ENCODE measurements at regions not wholly inside any gene's neighbourhood (a gene's known extent, or its start where the extent isn't known, plus 50 kb on each side); places are given as distances from the start of the nearest gene placed in this dataset.
"Not testable (repeated sequence)": the region's sequence is repeated elsewhere in the genome, so short reads cannot be mapped to it uniquely, and the experiment has no call there.

DNA sequence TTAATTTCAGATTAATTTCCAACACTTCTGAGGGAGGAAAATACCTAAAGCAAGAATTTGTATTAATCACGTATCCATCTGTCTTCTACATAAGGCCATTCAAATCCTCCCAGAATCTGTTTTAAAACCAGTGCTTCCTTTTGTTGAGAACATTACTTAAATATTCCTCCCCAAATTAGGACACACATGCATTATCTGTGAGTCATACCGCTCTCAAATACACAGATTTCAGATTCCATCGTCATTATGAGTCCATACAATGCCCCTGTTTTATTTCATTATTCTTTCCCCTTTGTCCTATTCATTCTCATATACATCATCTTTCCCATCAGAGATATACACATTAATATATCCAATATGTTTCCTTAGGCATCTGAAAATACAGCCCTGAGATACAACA, 57.3 kb upstream of the PRSS12 start:
- DNase-seq: no peak

DNA sequence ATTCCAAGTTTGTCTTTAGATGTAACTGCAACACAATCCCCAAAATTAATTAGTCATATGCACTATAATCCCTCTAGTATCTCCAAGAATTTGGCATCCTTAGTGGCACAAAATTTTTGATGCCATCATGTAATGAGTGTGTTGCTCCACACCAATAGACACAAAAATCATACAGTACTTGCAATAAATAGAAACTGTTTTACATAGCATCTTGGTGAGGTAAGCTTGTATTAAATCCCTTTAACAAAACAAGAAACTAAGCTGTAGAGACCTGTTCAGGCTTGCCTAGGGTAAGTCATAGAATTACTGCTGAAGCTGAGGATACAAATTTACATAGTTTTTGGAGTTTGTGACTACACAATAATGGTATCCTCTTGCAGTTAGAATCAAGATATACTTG, 64.5 kb upstream of the PRSS12 start:
- no peak for DNase-seq

DNA sequence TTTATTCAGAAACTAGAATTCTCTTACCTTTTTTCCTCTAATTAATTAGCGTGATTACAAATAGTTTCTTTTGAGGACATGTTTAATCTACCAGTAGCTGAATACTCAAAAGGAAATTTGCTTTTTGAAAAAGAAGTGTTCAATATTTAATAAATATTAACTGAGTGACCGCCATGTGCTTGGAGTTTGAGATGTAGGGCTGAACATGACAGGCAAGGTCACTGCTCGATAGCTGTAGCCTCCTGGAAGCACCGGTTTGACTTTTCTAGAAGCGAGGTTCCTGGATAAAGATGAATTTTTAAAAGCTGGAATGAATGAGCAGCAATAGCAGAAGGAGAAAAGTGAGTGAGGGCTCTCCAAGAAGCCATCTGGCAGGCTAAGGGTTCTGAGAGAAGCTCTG, 65.0 kb upstream of the PRSS12 start:
- DNase-seq: not testable (repeated sequence)

DNA sequence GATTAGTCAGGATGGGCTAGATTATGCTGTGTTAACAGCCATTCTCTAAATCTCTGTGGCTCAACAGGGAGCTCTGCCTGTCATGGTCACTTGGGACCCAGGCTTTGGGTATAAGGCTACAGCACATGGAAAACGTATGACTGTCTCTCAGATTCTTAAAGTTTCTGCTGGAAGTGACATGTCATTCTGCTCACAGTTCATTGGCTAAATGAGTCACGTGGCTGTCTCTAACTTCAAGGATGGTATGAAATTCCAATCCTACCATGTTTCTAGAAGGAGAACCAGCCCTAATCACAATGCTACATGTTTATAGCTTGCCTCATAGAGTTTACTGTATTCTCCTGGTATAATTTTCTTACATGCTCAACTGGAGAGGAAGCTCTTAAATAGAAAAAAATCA, 65.6 kb upstream of the PRSS12 start:
- DNase-seq: not testable (repeated sequence)

DNA sequence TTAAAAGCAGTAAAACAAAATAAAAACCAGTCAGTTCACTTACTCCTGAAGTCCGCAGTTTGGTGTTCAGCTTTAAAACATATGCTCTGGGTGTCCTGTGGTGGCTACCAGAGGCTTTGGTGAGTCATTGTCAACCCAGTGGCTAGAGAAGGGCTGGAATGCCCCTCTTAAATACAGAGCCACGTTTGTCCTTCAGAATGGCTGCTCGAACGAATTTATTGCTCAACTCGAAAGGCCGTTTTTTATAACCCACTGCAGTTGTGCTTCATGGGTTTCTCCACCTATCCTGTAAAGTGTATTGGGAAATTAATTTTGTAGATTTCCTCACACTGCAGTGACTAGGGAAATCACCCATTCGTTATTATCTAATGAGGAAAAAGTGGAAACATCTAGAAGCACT, 66.8 kb upstream of the PRSS12 start:
- DNase-seq: not testable (repeated sequence)

DNA sequence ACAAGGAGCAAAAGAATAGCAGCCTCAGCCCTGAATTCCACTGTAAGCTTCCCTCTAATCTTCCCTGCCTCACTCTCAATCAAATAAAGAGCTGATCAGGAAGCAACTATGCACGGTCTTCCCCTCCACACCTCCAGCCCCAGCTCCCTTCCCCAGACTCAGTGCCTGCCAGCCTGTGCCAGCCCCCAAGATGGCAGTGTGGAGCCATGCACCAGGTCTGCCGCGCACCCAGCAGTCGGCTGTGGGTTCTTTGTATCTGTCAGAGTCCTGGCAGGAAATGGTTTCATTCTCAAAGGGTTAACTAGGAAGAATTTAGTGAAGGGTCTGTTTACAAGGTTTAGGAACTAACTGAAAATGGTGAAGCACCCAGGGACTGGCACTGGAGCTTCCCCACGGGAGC, 71.3 kb upstream of the PRSS12 start:
- DNase-seq: peak; percentile 23

DNA sequence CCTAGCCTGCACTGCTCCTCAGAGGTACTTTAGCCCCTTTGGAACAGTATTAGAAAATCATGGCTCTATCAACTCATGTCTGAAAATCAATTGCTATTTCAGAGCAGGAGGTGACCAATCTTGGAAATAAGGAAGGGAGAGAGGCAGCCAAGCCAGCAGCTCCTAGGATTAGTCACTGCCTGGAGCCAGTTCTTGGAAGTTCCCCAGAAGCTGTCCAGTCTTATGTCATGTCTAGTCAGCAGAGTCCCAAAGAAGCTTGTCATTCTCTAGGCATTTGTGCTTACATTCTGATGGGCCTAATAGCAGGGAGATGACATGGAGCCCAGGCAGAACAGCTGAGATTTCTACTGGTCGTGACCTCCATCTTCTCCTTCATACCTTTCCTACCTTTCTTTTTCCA, 76.1 kb upstream of the PRSS12 start:
- DNase-seq: not testable (repeated sequence)

DNA sequence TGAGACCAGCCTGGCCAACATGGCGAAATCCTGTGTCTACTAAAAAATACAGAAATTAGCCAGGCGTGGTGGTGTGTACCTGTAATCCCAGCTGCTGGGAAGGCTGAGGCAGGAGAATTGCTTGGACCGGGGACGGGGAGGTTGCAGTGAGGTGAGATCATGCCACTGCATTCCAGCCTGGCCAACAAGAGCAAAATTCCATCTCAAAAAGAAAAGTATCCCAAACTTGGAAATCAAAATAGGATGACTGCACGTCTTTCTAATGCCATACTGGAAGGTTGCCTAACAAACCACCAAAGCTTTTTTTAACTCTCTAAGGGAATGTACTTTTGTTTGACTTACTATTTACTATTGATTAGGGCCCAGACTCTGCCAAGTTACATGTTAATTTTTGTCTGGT, 79.6 kb upstream of the PRSS12 start:
- not testable (repeated sequence) for DNase-seq

DNA sequence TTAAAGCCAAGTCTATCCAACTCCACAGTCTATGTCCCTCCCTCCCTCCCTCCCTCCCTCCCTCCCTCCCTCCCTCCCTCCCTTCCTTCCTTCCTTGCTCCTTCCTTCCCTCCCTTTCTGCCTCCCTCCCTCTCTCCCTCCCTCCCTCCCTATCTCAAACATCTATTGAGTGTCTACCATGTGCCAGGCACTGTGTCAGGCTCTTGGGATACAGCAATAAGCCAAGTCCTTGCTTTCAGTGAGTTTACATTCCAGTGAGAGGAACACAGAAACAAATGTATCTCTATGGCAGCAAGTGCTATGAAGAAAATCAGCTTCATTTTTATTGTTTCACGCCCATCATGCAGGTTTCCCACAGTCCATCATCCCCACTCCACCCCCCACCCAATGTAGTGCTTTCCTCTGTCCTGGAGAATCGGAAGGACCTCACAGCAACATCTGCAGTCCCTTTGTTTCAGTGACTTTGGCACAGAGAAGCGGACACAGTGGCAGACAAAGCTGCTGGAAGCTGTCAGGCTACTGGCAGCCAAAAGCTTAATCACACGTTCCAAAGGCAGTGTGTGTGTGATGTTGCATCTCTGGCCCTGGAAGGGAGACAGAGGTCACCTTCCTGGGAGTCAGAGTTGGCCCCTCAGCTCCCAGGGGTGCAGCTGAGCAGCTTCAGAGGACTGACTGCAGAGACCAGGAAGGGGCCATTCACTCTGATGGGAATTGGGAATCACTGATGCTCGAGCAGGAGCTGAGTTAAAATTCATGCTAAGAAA, 81.0 kb upstream of the PRSS12 start:
- not testable (repeated sequence) for DNase-seq

DNA sequence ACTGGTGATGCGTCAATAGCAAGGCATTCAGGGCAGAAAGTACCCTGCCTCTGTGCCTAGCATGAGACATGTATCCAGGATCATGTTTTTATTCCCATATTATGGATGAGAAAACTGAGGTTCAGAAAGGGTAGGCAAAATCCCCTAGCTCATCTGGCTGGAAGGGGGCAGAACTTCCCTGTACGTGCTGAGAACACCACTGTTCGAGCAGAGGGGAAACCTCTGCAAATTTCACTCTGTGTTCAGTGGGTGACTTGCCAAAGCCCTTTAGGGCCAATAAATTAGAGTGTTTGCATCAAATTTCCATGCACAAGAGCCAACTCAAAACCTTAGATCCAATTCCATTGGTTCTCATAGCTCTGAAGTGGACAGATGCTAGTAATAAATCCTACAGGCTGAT, 82.6 kb upstream of the PRSS12 start:
- DNase-seq: not testable (repeated sequence)

DNA sequence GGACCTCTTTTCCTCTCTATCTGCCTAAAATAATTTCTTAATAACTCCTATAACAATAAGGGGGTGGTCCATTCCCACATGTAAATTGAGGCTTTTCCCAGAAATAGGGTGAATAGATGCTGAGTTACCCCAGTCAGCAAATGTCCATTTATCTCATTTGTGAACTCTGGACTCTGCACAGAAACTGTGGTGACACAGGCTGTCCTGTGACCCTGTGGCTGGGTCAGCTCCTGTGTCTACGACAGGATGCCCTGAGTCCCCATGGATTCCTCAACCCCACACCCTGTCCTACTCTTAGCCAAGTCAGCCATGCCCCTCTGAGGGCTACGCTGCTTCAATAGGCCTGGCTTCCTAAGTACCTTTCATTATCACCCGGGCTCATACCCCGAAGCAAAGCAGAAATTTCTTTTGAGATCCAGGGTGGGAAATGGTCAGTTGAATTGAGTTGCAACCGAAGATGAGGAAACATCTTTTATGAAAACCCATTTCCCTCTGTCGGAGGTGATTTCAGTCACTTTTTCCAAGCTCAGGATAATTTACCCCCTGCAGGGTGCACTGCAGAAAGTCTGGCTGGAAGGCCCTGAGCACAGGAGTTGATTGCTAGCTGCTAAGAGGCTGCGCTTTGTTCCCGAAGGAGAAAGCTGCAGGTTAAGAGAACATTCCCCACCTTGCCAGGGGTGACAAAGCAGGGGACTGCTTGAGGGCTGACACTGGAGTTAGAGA, 89.5 kb upstream of the PRSS12 start:
- not testable (repeated sequence) for DNase-seq

DNA sequence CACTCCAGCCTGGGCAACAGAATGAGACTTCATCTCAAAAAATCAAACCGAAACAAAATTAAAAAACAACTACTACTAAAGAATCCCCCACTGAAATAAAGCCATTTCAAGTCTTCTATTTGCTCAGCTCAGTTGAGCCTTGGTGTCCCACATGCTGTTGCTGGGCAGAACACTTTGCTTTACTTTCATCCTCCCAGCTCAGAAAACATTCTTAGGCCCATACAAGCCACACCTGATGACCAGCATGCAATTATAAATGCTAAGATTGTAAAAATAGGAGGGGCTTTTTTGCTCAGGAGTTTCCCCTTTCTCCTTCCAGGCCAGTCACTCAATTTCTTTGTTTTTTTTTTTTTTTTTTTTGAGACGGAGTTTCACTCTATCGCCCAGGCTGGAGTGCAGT, 94.6 kb upstream of the PRSS12 start:
- not testable (repeated sequence) for DNase-seq

DNA sequence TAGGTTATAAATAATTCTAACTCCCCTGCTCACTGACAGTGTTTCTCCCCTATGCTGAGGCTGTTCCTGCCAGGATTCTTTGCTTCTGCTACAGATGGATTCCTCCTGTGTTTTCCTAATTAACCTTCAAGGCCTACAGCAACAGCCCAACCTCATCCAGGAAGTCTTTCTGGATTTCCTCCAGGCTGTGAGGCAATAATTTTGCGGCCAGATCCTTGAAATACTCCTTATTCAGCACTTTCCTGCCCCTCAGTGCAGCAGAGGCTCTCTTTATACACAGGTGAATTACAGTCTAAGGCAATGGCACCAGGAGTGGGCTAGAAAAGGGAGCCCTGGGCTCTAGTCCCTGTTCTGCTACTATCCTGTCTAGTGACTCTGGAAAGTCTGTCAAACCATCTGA, 102.1 kb upstream of the PRSS12 start:
- not testable (repeated sequence) for DNase-seq

DNA sequence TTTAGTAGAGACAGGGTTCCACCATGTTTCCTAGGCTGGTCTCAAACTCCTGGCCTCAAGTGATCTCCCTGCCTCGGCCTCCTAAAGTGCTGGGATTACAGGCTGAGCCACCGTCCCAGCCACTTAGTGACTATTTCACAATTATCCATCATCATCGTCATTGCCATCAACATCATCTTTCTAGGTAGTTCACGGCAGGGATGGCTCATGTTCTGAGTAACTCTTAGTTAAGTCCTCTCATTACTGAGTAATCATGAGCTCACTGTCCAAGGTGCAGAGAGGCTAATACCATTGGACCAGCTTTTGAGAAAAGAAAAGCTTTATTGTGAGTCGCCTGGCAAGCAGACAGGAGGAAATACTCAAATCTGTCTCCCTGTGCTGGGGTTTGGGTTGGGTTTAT, 108.6 kb upstream of the PRSS12 start:
- DNase-seq: not testable (repeated sequence)

DNA sequence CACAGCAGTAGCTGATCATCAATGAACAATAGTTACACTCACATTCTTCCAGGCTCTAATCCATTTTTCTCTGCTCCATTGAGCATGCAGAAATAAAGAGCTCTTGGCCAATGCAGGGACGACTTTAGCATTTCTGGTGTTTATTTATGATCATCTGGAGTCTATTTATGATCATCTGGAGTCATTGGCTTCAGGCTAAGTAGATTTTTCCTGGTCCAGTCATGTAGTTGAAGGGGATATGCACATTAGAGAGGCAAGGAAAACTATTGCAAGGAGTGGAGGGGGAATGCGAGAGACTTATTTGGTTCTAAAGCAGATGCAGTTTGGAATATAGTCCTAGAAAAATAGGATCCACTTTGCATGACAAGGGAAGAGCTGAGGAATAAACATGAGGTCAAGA, 113.0 kb upstream of the PRSS12 start:
- DNase-seq: not testable (repeated sequence)

DNA sequence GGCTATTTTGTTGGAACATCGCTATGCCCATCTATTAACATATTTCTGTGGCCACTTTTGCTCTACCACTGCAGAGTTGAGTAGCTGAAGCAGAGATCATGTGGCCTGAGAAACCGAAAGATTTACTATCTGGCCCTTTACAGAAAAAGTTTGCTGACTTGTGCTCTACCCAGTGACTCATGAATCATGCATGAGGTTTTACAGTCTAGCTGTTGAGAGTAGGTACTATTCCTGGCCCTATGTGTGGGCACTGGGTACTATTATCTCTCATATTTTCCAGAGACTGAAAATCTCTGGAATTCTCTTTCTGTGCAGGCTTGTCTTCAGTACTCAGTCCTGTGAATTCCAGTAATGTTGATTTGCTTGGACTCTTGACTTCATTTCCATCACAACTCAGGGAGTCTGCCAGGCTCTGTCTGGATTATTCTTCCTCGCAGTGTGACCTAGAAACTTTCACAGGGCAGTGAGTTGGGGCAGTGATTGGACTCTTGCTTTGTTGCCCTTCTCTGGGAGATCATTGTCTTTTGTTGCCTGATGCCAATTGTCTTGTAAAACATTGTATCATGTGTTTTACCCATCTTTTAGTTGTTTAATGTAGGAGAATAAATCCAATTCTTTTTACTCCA, 121.3 kb upstream of the PRSS12 start:
- DNase-seq: not testable (repeated sequence)

DNA sequence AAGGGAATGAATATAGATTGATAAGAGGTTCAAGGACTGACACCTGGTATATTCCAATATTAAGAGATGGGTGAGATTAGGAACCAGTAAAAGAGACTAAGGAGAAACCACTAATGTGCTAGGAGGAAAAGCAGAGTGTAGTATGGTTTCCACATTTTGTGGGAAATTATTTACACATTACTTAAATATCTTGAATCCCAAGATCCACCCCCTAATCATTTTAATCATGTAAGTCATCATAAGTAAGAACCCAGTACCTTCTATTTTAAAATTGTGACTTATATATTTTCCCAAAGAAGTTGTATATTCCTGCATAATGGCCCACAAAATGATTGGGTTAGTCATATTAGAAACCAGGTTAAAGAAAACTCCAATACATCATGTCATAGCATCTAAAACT, 122.0 kb upstream of the PRSS12 start:
- not testable (repeated sequence) for DNase-seq

DNA sequence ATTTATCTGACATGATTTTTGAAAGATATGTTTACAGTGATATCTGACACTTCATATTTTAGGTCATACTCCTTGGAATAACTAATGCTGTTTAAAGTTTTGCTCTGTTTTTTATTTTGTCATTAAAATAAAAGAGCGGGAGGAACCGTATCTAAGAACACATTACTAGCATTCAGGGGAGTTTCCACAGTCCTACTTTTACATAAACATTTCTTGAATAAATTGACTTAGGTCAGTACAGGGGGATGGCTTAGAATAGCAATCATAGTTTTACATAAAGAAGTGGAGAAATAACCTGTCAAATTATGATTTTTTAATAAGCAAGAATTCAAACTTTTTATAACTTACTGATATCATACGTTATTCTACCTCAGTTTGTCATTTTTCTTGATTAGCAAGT, 123.1 kb upstream of the PRSS12 start:
- DNase-seq: not testable (repeated sequence)

DNA sequence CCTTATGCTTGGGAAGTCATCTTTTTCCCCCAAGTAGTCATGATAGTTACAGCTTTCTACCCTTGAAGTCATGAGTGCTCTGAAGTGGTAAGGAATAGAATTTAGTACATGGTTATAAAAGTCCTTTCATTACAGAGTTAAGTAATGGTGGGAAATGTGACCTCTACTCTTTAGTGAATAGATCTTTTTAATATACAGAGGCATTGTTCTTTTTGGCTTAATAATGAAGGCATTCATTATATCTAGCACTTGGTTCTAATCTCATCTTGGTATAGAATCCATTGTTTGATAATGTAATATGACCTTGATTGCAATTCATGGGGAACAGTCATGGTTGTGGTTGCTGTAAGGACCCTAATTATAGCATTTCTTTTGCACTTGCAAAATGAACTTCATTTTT, 125.0 kb upstream of the PRSS12 start:
- DNase-seq: not testable (repeated sequence)

DNA sequence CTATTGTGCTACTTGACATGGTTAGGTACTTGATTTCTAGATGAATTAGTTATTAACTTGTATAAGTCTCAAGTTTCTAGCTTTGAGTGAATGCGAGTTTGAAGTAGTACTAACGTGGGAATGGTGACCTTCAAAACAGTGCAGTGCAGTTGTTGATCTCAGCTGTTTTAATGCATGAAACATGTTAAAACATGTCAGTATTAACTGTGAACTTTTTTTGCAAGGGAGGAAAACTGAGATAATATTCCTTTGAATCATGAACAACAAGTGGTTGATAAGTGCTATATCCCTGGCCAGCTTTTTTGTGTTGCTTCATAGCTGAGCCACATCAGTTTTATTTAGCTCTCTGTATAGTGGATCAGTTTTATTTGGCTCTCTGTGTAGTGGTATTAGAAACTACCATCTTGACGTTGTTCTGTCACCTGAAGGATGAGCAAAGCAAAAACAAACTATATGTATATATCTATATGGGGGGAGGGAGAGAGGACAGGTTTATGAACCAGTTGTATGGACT, 133.1 kb upstream of the PRSS12 start:
- not testable (repeated sequence) for DNase-seq

DNA sequence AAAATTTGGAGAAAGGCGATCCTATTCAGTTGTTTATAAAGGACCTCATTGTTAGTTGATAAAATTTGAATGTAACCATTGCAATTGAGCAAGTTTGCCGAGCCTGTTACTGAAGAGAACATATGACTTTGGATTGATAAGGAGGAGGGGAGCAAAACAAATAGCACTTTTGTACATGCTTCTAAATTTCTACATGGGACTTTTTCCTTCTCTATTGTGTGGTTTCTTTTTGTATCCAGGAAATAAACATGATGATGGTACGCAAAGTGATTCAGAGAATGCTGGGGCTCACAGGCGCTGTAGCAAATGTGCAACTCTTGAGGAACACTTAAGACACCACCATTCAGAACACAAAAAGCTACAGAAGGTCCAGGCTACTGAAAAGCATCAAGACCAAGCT, 140.2 kb upstream of the PRSS12 start:
- DNase-seq: not testable (repeated sequence)

DNA sequence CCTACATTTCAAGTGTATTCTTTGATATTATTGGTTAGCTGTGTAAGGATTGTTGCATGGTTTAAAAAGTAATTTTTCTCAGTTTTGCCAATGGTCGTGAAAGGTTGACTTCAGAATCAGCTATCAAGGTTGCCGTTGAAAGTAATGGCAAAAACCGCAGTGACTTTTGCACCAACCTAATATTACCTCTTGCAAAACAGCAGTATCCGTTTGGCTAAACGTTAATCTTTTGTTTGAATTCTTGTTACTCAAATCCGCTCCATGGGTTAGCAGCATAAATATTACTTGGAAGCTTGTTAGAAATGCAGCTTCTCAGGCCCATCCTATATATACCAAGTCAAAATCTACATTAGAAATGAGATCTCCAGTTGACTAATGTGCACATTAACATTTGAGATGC, 141.6 kb upstream of the PRSS12 start:
- not testable (repeated sequence) for DNase-seq

DNA sequence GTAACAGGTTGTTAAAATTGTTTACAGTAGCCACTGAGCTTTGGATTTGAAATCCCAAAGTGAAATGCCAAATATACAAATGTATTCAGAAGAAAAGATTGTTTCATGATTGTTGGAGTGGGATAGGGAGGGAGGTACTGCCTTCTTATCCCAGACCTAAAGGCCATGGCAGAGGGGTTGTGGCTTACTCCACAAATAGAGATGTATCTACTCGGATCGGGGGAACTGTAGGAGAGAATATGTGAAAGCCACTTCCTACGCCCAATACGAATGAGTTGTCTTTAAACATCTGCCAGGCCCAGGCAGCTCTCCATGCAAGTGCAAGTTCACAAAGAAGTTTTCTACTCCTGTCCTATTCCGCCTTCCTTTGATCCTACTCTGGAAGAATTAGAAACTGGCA, 150.2 kb upstream of the PRSS12 start:
- not testable (repeated sequence) for DNase-seq

DNA sequence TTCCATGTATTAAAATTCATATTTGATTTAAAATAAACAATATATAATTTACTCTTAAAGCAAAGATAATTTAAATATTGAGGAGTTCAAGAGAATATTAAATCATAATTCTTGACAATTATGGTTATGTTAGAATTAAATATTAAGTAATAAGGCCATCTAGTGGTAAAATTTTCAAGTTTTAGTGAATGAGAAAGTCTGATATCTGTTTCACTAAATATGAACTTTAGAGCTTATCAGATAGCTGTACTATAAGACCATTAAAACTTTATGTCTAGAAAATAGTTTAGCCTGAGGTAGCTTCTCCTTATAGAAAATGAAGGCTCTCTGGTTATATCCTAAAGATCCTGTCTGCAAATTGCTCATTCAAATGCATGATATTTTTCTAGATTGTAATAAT, 152.1 kb upstream of the PRSS12 start:
- not testable (repeated sequence) for DNase-seq
